DND-41 (cell line): ENCODE measurements at regions not wholly inside any gene's neighbourhood (a gene's known extent, or its start where the extent isn't known, plus 50 kb on each side); places are given as distances from the start of the nearest gene placed in this dataset.

Experiments used
- CTCF ChIP-seq: IDR thresholded peaks from 2 replicates; pipeline ENCODE4 v1.5.1; 2012; ENCODE audit warnings: borderline replicate concordance, low read length, moderate library complexity, mild to moderate bottlenecking; ENCODE audit not compliant: poor library complexity, severe bottlenecking; ENCODE audit errors: extremely low read depth
- EZH2 ChIP-seq: IDR thresholded peaks from 3 replicates; pipeline ENCODE4 v1.6.1; 2012; ENCODE audit warnings: borderline replicate concordance, low read depth, mild to moderate bottlenecking, moderate library complexity, low read length, inconsistent platforms; ENCODE audit not compliant: severe bottlenecking

GRCh38 chr13:62287764-62288163 lies 872.1 kb upstream of the PCDH20 start:
- TF ChIP-seq EZH2, result no peak
- TF ChIP-seq CTCF, result no peak
